Ishikawa (cell line): ENCODE measurements at regions not wholly inside any gene's neighbourhood (a gene's known extent, or its start where the extent isn't known, plus 50 kb on each side); places are given as distances from the start of the nearest gene placed in this dataset.

Experiments used
- CREB1 ChIP-seq: IDR thresholded peaks from 2 replicates; pipeline ENCODE4 v1.6.1; 2012; ENCODE audit warnings: low read depth
- EP300 ChIP-seq: IDR thresholded peaks from 2 replicates; pipeline ENCODE4 v1.6.1; 2012; ENCODE audit warnings: borderline replicate concordance
- RAD21 ChIP-seq: IDR thresholded peaks from 2 replicates; pipeline ENCODE4 v1.6.1; 2012; ENCODE audit warnings: low read depth
- TAF1 ChIP-seq: IDR thresholded peaks from 2 replicates; pipeline ENCODE4 v1.6.1; 2012; ENCODE audit warnings: low read depth, mild to moderate bottlenecking
- YY1 ChIP-seq: IDR thresholded peaks from 2 replicates; pipeline ENCODE4 v1.6.1; 2012; ENCODE audit warnings: low read depth

- no peak for TF ChIP-seq EP300
- TF ChIP-seq CREB1 = no peak
- no peak for TF ChIP-seq YY1
- no peak for TF ChIP-seq TAF1
- TF ChIP-seq RAD21 = no peak
These were observed 1398.1 kb downstream of the BRD1 start for GRCh38 chr22:48429446-48430020.
